ENCODE measurements at regions not wholly inside any gene's neighbourhood (a gene's known extent, or its start where the extent isn't known, plus 50 kb on each side); places are given as distances from the start of the nearest gene placed in this dataset.

DNA sequence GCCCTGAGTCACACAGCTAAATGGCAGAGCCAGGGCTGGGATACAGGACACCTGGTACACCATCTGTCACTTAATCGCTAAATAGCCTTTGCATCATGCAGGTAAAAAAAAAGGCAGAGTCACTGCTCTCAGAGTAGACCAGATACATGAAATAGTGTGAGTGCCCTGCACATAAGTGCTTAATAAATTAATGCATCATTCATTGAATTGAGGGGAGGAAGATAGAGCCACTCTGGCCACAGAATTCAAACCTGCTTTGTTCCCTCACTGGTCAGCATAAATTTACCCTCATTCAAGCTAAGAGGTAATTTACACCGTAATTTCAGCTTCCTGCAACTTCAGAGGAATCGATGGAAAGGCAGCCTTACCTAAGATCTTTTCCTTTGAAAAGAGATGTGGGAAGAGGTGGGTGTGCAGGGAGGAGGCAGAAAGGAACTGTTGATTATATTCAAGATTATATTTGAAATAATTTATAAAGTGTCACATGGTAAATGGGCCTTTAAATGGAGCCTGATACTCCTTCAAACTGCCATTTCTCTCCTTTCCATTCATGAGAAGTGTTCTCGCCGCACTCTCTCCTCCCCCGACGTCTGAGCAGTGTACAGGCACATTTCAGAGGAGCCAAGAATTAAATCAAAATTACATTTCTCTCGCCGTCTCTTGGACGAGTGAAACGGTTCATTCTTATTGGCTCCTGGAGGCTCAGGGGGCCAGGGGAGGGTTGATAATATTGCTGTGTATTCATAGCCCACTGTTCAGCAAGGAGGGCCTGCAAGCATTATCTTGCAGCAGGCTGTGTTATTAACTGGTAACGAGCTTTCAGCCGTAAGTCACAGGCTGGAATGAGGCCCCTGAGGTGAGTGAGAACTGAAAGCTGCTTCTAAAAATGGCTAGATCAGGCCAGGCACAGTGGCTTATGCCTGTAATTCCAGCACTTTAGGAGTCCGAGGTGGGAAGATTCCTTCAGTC lies 52.2 kb upstream of the HMGXB4 start:
- H3K4me3 ChIP-seq (ENCODE audit: low read depth, low read length): no peak overlapping the region
- TF ChIP-seq CTCF (IDR thresholded peaks at IDR 0.05; ENCODE audit: control insufficient read depth, extremely low read depth, insufficient read depth): no peak
- no peak for DNase-seq (ENCODE audit: low read depth)

DNA sequence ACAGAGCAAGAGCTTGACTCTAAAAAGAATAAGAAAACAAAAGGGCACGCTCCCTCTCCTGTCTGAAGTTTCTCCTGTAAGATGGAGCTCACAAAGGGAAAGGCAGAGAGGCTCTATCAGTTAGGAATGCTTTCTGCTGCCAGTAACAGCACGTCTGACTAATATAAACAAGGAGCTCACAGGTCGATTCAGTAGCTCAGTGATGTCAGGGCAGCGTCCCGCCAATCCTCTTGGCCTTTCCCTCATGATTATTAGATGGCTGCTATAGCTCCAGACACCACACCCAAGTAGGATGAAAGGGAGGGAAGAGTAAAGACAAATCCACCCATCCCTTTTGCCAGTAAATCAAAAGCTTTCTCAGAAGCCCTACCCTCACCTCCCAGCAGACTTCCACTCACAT lies 51.3 kb upstream of the HMGXB4 start:
- DNase-seq (ENCODE audit: low read depth): no peak
- no peak for TF ChIP-seq CTCF (IDR thresholded peaks at IDR 0.05; ENCODE audit: control insufficient read depth, extremely low read depth, insufficient read depth)
- H3K4me3 ChIP-seq (ENCODE audit: low read depth, low read length): no peak overlapping the region

DNA sequence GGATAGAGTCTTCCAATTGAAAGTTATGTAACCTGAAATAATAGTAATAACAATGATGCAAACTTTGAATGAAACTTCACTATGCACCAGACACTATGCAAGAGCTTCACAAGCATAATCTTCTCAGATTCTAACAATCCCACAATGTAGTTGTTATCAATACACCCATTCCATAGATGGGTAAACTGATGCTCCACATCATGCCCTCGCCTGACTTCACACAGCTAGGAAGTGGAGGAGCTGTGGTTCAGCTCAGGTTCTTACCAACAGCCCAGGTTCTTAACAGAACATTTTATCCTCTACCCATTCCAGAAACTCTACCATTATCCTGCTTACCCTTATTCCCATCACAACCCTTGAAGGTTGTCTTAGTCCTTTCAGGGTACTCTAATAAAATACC lies 50.4 kb upstream of the HMGXB4 start:
- no peak for DNase-seq (ENCODE audit: low read depth)
- H3K4me3 ChIP-seq (ENCODE audit: low read depth, low read length): no peak overlapping the region
- TF ChIP-seq CTCF (IDR thresholded peaks at IDR 0.05; ENCODE audit: control insufficient read depth, extremely low read depth, insufficient read depth): no peak
